Muscle of leg (tissue), 3 donors: ENCODE measurements at regions not wholly inside any gene's neighbourhood (a gene's known extent, or its start where the extent isn't known, plus 50 kb on each side); places are given as distances from the start of the nearest gene placed in this dataset.
"Not testable (repeated sequence)": the region's sequence is repeated elsewhere in the genome, so short reads cannot be mapped to it uniquely, and the experiment has no call there.

Experiments
- DNase-seq: peaks from one replicate; pipeline ENCODE4 v3.0.0; 2013
- H3K27ac ChIP-seq: one replicate; pipeline ENCODE4 v1.5.1; 2013; ENCODE audit warnings: mild to moderate bottlenecking, low read length, control low read depth
- H3K27me3 ChIP-seq: one replicate; pipeline ENCODE4 v1.6.1; 2013; ENCODE audit warnings: low read length; ENCODE audit not compliant: control insufficient read depth, insufficient read depth
- H3K36me3 ChIP-seq: one replicate; pipeline ENCODE4 v1.6.1; 2013; ENCODE audit warnings: low read length; ENCODE audit not compliant: control insufficient read depth, insufficient read depth
- H3K4me1 ChIP-seq: one replicate; pipeline ENCODE4 v1.6.1; 2013; ENCODE audit warnings: low read length; ENCODE audit not compliant: control insufficient read depth, insufficient read depth
- H3K4me3 ChIP-seq: one replicate; pipeline ENCODE4 v1.5.1; 2013; ENCODE audit warnings: low read length, control low read depth
- H3K9me3 ChIP-seq: replicated peaks from 2 replicates; pipeline ENCODE4 v1.6.1; 2013; ENCODE audit warnings: low read depth, low read length; ENCODE audit not compliant: control insufficient read depth
- WGBS: methylation state at CpG from one replicate; pipeline ENCODE4 v1.1.5; 2013; ENCODE audit warnings: missing lambda C conversion rate; ENCODE audit not compliant: insufficient coverage; 5-methylcytosine and 5-hydroxymethylcytosine counted together

DNA sequence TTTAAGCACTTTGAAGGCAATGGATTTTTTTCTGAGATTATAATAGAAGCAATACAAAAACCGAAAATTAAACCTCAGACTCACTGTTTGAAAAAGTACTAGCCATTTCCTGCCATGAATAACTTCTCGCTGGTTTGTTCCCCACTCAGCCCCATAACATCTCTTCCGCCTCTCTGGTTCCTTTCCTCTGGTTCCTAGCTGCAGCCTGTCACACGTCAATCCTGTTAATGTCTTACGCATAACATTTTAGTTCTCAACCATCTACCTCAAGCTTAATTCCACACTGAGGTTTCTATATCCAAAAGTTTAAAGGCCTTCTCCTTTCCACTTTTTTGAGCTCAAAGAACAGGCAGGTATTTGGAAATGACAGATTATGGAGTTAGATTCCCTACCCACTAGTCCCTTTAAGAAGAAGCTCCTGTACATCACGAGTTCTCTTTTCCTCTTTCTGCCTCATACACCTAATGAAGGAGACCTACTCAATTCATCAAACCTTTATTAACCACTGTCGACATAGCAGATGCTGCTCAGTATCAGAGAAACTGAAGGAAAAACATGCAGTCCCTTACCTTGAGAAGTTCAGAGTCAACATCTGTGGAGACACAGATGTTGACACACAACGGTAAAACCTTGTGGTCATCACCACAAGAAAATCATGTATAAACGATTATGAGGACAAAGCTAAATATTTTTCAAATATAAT lies 243.0 kb upstream of the PTGER4 start:
- Histone ChIP-seq H3K9me3 (no peaks in the 10 kb centered on the region), H3K36me3 (no peaks in the 10 kb centered on the region), H3K4me3 (no peak overlapping the region), H3K27me3 (no peaks in the 10 kb centered on the region), H3K27ac (no peak overlapping the region), H3K4me1 (no peaks in the 10 kb centered on the region)
- WGBS: 85% methylated on average over 5 of the region's 9 CpGs
- no peak for DNase-seq

DNA sequence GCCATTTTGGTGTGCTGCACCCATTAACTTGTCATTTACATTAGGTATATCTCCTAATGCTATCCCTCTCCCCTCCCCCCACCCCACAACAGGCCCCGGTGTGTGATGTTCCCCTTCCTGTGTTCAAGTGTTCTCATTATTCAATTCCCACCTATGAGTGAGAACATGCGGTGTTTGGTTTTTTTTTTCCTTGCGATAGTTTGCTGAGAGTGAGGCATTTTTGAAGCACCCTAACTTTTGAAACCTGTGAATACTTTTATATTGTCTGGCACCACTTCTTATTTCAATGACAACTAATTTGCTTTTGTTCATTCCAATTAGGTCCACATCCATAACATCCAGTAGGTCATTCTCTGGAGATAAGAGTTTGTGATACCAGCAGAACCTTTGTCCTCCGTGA lies 244.0 kb upstream of the PTGER4 start:
- not testable (repeated sequence) for H3K9me3 ChIP-seq, H3K27ac ChIP-seq, H3K27me3 ChIP-seq, H3K4me3 ChIP-seq, H3K4me1 ChIP-seq, DNase-seq, H3K36me3 ChIP-seq
- no CpG with 5 or more reads among the region's 4 CpGs for WGBS

DNA sequence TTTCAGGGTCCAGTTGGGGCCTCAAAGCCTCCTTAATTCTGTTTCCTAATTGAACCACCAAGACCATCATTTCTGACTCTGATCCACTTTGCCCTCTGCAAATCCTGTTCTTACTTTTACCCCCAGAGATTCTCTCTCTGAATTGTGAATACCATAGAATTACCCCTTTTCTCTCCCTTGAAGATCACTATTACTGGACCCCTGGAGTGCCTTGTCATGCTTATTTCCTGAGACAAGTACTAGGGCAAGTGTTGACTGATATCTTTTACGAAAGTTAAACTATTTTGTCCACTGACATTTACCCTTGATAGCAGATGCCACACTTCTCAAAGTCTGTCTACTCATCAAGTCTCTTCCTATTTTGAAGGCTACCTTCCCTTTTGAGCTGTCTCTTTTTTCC lies 246.9 kb upstream of the PTGER4 start:
- no CpG with 5 or more reads among the region's 1 CpG for WGBS
- no peak overlapping the region for H3K27ac ChIP-seq
- H3K27me3 ChIP-seq: no peaks in the 10 kb centered on the region
- H3K36me3 ChIP-seq: no peaks in the 10 kb centered on the region
- H3K4me1 ChIP-seq: no peaks in the 10 kb centered on the region
- no peaks in the 10 kb centered on the region for H3K9me3 ChIP-seq
- no peak overlapping the region for H3K4me3 ChIP-seq
- DNase-seq: no peak

DNA sequence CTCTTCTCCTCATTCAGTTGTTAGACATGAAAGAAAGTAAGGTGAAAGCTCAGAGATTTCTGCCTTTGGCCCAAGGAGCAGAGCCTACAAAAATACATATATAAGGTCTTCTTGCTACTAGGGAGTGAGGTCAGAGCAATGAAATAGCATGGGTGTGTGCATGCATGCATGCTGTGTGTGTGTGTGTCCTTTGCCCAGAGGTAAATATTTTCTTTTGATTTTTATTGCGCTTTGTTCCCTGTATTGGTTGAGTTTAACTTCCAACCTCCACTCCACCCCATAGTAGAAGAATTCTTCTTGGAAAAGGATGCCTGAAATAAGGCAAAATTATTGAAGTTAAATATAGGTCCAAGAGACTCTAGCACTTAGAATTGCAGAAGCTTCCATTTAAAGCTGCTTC lies 248.0 kb upstream of the PTGER4 start:
- no peak for DNase-seq
- Histone ChIP-seq H3K27ac (no peak overlapping the region), H3K9me3 (no peaks in the 10 kb centered on the region), H3K4me1 (no peaks in the 10 kb centered on the region), H3K36me3 (no peaks in the 10 kb centered on the region), H3K27me3 (no peaks in the 10 kb centered on the region), H3K4me3 (no peak overlapping the region)
- no CpG with 5 or more reads among the region's 1 CpG for WGBS

DNA sequence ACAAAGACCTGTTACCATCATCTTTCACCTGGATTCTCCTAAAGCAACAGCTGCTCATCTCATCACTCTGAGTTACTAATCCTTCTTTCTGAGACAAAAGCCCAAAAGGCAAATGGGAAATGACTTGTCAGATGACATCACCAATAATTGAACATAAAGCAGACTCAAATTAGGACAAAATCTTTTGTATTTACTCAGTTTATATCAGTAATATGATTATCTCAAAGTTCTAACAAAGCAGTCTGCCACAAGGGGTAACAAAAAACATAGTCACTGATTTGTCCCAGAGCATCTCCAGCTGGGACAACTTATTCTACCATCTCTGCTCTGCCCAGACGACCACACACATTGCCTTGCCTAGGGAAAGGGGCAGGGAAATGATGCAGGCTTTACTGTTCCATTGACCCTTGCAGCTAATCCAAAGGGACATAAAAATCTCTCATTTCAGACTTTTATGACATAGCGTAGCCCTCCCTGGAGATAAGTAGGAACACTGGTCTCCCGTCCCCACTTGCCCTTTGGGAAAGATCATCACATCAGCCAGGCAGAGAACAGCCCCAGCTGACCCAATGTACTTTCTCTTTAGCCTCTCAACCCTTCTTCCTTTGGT lies 249.5 kb upstream of the PTGER4 start:
- Histone ChIP-seq H3K27me3 (no peaks in the 10 kb centered on the region), H3K4me1 (no peaks in the 10 kb centered on the region), H3K9me3 (no peaks in the 10 kb centered on the region), H3K36me3 (no peaks in the 10 kb centered on the region), H3K4me3 (no peak overlapping the region), H3K27ac (no peak overlapping the region)
- 37% methylated on average over 3 of the region's 3 CpGs for WGBS
- DNase-seq: no peak

DNA sequence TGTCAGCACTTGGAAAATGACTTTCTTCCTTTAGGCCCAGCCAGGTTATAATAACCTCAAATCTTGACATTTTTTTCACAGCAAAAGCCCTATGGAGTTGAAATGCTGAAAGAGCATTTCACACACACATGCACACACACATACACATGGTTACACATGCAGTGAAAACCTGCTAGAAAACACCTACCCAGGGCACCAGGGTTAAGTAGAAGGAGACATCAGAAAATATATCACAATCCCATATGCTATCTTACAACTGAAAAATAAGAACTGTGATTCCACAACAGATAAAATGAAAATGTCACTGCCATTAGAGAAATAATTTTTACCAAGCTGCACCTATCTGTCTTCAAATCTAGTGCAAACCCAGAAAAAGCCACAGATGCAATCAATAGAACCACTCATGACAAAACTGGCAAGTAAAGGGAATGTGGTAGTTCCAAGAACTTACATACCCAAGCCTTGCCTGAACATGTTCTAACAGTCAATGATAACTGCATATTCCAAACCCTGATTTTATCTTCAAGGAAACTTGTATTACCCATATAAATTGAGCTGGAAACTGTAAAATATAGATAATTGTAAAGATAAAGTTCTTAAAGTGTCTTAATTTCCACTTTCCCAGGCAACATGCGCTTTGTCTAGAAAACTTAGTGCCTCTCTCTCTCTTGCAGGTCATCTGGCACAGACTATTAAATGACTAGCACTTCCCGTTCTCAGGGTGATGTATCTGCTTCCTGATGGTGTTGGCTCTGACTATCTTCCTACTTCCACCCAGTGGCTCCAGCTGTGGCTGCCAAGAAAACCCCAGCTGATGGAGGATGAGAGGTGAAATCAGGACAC lies 250.2 kb upstream of the PTGER4 start:
- Histone ChIP-seq H3K27ac (no peak overlapping the region), H3K4me3 (no peak overlapping the region), H3K27me3 (no peaks in the 10 kb centered on the region), H3K36me3 (no peaks in the 10 kb centered on the region), H3K9me3 (peaks cover 2% of the 10 kb centered on the region), H3K4me1 (no peaks in the 10 kb centered on the region)
- DNase-seq: peak; percentile 69
- no CpG with 5 or more reads among the region's 2 CpGs for WGBS

DNA sequence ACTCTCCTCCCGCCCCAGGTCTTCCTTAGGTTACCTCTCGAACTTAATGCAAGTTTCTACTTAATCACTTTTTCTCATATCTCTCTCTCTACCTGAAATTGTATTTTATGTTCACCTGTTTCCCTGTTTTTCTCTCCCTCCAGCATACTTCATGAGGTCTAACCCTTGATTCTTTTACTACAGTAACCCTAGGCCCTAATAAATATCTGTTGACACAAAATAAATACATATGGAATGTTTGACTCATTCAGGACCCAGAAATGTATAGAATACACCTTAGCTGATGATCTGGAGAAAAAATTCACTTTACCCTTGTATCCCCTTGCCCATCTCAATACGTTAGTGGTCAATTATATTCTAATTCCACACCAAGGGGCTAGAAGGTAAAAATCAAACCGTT lies 250.9 kb upstream of the PTGER4 start:
- Histone ChIP-seq H3K27ac (no peak overlapping the region), H3K4me3 (no peak overlapping the region), H3K4me1 (no peaks in the 10 kb centered on the region), H3K9me3 (peaks cover 3% of the 10 kb centered on the region), H3K27me3 (no peaks in the 10 kb centered on the region), H3K36me3 (no peaks in the 10 kb centered on the region)
- WGBS: 91% methylated on average over 2 of the region's 4 CpGs
- no peak for DNase-seq

DNA sequence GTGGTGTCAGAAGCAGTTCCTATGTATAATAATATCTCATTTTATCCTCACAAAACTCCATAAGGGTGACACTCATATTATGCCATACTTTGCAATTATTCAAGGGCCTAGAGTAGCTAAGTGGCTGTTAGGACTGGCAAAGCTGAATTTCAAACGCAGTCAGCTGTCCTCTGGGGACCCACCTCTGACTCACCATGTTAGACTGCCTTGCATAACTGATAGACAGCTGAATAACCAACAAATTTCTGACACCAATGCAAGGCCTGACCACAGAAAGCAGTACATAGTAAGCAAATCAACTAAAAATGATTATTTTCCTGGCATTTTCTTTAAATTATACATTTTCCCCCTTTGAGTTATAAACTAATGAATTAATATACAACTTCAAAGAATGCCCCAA lies 251.6 kb upstream of the PTGER4 start:
- no peak for DNase-seq
- H3K36me3 ChIP-seq: no peaks in the 10 kb centered on the region
- 40% methylated on average over 1 of the region's 1 CpG for WGBS
- H3K9me3 ChIP-seq: peaks cover 3% of the 10 kb centered on the region
- no peak overlapping the region for H3K4me3 ChIP-seq
- no peaks in the 10 kb centered on the region for H3K4me1 ChIP-seq
- no peaks in the 10 kb centered on the region for H3K27me3 ChIP-seq
- H3K27ac ChIP-seq: no peak overlapping the region

DNA sequence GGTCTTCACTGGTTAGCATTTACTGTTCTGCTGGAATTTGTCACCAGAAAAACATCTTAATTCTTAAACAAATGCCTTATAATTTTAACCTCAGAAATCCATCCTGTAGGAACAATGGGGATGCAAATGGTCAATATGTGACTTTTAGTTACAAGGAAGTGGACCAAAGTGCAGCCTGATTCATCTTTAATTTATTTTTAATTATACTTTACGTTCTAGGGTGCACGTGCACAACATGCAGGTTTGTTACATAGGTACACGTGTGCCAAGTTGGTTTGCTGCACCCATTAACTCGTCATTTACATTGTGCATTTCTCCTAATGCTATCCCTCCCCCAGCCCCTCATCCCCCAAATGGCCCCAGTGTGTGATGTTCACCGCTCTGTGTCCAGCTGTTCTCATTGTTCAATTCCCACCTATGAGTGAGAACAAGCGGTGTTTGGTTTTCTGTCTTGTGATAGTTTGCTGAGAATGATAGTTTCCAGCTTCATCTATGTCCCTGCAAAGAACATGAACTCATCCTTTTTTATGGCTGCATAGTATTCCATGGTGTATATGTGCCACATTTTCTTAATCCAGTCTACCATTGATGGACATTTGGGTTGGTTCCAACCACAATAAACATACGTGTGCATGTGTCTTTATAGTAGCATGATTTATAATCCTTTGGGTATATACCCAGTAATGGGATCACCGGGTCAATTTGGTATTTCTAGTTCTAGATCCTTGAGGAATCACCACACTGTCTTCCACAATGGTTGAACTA lies 262.5 kb upstream of the PTGER4 start:
- WGBS: 100% methylated on average over 1 of the region's 8 CpGs
- H3K27ac ChIP-seq, H3K9me3 ChIP-seq, H3K27me3 ChIP-seq, H3K36me3 ChIP-seq, H3K4me1 ChIP-seq, DNase-seq, H3K4me3 ChIP-seq: not testable (repeated sequence)

DNA sequence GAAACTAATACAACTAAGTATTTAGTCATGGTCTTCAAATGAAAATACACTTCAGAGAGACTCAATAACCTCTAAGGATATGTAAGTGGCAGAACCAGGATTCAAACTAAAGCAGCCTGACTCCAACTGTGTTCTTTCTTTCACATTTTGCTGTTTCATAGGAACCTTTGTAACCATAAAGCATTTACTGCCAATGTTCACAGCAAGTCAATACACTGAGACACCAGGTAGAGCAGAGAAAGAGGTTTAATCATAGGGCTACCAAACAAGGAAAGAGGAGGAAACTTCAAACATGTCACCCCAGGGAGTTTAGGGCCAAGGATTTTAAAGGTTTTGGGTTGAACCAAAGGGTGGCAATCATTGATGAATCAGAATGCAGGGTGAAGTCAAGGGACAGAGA lies 263.1 kb upstream of the PTGER4 start:
- no peak overlapping the region for H3K27ac ChIP-seq
- H3K4me3 ChIP-seq: no peak overlapping the region
- H3K36me3 ChIP-seq: no peaks in the 10 kb centered on the region
- no peaks in the 10 kb centered on the region for H3K27me3 ChIP-seq
- no peak for DNase-seq
- no peaks in the 10 kb centered on the region for H3K9me3 ChIP-seq
- no peaks in the 10 kb centered on the region for H3K4me1 ChIP-seq
